Erythroblast (primary cell): ENCODE measurements at regions not wholly inside any gene's neighbourhood (a gene's known extent, or its start where the extent isn't known, plus 50 kb on each side); places are given as distances from the start of the nearest gene placed in this dataset.
A peak's percentile ranks its signal among the peaks of the same experiment; 100 is the strongest.

Source experiments
- DNase-seq, 2 experiments: peaks; one replicate each; lab custom pipeline; 2025; lab: John Stamatoyannopoulos, UW
- GATA1 ChIP-seq: IDR thresholded peaks from 2 replicates; pipeline ENCODE4 v1.6.1; 2011; ENCODE audit warnings: low read depth, mild to moderate bottlenecking, control low read depth, low read length, moderate library complexity
- POLR2A ChIP-seq: IDR thresholded peaks from 2 replicates; pipeline ENCODE4 v1.6.1; 2011; ENCODE audit warnings: mild to moderate bottlenecking, low read length

DNA sequence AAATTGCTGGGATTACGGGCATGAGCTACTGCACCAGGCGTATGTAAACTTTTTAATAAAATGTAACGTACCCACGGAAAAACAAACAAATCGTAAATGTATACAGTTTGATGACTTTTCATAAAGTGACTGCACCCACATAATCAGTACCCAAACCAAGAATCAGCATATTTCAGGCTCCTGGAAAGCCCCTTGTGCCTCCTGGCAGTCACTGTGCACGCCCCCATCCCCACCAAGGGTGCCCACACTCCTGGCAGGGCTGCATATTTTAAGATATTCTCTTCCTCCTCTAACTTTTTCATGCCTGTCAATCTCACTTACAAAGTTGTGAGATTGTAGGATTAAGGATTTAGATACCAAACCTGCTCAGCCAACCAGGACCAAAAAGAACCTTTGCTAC, 305.5 kb downstream of the SHQ1 start:
- no peak for TF ChIP-seq GATA1
- no peak for TF ChIP-seq POLR2A
- DNase-seq: no peak

DNA sequence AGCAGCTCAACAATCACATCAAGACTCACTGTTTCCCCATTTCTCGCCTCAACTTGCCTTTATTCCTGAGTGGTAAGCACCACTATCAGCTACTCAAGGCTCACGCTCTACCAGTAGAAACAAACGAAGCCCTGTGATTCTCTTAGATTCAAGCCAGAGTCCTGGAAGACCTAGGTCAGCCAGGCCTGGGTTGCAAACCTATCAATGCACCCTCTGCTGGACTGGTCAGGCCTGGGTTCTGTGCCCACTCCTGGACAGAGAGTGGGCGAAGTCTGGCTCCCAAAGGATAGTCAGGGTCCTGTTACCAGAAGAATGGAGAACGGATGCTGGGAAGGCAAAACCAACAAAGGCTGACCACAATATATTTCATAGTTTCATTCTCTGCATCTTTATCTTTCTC, 308.4 kb downstream of the SHQ1 start:
- no peak for TF ChIP-seq GATA1
- TF ChIP-seq POLR2A: no peak
- DNase-seq: no peak

DNA sequence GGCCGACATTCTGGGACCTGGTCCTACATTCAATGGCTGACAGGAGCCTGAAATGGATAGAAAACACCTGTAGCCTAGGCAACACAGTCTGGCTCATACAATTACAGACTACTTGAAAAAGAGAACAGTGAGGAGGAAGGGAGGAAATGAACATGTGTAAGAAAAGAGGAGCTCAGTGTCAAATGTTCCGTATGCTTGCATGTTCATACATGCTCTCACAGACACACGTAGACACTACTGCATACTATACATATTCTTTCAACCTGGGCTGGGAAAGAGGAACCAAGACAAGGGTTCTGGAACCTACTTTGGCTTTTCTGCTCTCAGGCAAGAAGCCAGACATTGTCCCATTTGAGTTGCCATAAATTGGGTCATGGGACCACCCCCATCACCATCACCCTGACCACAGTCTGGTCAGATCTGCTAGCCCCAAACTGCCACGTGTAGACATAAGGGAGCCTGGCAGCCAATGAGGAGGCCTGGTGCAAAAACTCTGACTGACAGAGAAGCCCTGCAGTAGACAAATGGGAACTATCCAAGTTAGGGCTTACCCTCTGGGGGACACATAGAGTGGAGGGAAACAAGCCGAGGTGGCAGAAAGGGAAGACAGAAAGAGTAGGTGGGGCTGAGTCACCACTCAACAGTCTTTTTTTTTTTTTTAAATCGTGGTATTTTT, 310.0 kb downstream of the SHQ1 start:
- DNase-seq: no peak
- TF ChIP-seq POLR2A: no peak
- no peak for TF ChIP-seq GATA1

DNA sequence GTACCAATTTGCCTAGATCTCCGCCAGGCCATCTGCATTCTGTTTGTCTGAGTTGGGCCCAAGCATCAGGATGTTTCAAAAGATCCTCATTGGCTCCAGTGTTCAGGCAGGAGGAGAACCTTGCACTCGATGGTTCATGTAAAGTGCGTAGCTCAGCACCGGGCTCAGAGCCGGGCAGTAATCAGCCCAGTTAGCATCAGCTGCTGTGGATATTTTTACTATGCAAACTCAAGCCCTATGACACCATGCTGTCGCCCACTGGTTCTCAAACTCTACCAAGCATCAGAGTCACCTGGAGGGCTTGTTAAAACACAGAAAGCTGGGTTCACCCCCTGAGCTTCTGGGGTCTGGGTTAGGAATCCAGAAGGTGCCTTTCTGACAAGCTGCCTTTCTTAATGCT, 310.8 kb downstream of the SHQ1 start:
- no peak for DNase-seq
- no peak for TF ChIP-seq POLR2A
- no peak for TF ChIP-seq GATA1

DNA sequence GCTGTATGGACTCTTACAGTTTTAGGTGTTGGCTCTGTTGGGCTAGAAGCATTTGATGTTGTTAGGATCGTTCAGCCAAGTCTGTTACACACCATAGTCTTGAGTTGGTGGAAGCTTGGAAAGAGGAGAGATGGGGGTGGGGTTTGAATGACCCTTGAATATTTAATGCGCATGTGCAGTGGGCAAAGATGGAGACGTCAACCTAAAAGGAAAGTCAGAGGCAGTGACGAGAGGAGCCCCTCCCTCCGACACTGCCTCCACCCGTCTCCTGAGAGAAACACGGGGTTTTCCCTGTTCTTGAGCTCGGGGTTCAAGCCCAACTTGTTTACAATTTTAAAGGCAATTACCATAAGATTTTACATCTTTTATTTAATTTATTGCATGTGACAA, 311.4 kb downstream of the SHQ1 start:
- no peak for DNase-seq
- TF ChIP-seq GATA1 (no peak), POLR2A (no peak)

DNA sequence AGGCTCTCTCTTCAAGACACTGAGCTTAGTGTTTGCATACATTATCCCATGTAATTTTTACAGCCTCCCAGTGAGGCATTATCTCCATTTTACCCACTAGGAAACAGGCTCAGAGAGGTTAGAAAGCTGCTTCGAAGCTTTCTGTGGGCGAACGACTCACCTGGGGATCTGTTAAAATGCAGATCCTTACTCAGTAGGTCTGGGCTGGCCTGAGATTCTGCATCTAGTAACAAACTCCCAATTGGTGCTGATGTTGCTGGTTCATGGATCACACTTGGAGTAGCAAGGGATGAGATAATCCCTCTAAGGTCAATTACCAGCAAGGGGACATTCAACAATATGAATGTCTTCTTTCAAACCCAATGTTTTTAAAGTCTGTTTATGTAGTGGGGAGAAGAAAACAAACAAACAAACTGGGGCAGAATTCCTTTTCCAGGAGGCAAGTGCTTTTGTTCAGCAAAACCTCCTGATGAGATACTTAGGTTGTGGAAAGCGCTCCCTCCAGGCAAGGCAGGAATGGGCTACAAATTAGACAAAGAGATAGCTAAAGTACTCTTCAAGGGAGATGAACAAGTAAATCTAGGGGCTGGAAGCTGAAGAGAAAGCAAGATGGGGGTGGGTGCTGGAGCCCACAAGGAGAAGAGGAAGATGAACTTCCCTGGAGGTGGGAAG, 311.9 kb downstream of the SHQ1 start:
- DNase-seq: no peak
- TF ChIP-seq POLR2A: no peak
- TF ChIP-seq GATA1: no peak

DNA sequence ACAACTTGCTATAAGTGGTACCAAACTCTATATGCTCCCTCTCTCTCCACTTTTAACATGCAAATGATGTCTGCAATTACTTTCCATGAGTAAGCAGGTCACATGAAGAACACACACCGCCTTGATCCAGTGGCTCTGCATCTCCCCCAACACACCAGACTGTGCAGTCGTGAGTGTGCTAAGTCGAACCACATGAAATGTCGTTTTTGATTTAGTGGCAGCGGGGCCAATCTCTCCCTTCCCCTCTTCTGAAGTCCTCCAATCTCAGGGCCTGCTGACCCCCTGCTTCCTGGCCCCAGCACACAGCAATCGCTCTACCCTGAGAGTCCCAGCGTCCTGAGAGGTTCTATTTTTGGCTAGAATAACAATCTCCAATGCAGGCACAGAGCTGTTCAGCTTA, 312.5 kb downstream of the SHQ1 start:
- DNase-seq: no peak
- no peak for TF ChIP-seq GATA1
- TF ChIP-seq POLR2A: no peak

DNA sequence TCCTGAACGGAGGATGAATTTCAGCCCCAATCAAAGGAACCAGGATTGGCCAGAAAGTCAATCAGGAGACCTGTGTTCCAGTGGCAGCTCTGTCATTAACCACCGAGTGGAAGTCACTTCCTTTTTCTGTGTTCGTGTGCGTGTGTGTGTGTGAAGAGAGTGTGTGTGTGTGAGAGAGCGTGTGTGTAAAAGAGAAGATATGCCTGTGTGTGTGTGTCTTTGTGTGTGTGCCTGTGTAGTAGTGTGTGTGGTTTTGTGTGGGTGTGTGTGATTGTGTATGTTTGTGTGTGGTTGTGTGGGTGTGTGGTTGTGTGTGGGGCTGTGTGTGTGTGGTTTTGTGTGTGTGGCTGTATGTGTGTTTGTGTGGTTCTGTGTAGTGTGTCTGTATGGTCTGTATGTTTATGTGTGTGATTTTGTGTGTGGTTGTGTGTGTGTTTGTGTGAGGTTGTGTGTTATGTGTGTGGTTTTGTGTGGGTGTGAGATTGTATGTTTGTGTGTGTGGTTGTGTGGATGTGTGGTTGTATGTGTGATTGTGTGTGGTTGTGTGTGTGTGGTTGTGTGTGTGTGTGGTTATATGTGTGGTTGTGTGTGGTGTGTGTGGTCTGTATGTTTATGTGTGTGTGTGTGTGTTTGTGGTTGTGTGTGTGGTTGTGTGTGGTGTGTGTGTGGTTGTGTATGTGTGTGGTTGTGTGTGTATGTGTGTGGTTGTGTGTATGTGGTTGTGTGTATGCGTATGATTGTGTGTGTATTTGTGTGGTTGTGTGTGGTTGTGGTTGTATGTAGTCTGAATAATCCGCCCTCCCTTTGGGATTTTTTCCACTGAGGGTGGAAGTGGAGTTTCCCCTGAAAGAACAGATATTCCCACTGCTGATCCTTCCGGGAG, 314.4 kb downstream of the SHQ1 start:
- DNase-seq: peak; percentile 47 to 54
- TF ChIP-seq GATA1 (no peak), POLR2A (no peak)

DNA sequence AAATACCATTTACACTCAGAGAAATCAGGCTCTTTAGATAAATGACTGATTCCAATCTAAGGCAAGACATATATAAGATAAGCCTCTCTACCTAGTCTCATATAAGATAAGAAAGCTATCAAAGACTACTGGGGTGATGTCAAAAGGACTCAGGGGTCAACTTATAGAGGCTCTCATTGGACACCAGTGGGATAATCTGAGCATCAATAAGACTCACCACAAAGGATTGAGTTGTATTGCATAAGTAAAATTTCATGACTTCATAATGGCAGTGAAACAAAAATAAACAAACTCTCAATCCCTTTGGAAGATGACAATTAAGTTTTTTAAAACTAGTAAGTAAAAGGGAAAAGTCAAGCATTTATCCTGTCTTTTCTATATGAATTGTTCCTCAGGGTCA, 317.8 kb downstream of the SHQ1 start:
- TF ChIP-seq POLR2A (no peak), GATA1 (no peak)
- no peak for DNase-seq

DNA sequence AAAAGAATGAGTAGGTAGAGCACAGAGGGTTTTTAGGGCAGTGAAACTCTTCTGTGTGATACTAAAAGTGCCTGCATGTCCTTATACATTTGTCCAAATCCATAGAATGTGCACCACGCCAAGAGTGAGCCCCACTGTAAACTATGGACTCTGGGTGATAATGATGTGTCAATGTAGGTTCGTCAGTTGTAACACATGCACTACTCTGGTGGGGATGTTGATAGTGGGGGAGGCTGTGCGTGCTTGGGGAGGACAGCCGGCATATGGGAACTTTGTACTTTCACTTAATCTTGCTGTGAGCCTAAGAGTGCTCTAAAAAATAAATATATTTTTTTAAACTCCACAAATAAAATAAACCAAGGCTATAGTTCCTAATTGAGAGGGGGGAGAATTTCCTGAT, 319.2 kb downstream of the SHQ1 start:
- DNase-seq: no peak
- no peak for TF ChIP-seq POLR2A
- no peak for TF ChIP-seq GATA1

DNA sequence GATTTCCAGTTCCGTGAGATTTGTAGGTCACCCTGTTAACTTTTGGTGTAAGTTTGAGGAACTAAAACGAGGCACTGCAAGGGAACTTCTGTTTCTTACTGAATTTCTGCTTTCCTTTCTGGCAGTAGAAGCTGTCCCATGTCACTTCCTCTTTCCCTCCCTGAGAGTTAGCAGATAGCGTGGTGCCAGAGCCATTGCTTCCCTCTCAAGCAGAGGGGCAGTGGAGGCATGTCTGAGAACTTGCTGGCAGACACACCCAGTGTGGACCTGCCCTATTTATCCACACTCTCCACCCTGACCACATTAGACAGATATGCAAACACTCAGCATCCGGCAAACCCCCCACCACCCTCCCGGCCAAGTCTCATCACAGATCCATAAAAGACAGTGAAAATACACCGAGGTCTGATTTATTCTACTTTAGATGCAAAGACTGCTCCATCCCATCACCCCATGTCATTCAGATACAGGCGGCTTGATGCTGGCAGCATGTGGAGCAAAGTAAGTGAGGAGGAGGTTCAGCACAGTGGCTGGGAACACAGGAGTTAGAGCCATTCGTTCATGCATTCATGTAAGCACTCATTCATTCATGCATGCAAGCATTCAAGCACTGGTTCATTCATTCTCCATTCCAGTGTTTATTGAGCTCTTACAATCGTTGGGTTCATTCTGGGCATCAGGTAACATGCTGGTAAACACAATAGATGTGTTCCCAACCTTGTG, 324.7 kb downstream of the SHQ1 start:
- TF ChIP-seq GATA1: no peak
- TF ChIP-seq POLR2A: no peak
- DNase-seq: peak; percentile 60 to 77

DNA sequence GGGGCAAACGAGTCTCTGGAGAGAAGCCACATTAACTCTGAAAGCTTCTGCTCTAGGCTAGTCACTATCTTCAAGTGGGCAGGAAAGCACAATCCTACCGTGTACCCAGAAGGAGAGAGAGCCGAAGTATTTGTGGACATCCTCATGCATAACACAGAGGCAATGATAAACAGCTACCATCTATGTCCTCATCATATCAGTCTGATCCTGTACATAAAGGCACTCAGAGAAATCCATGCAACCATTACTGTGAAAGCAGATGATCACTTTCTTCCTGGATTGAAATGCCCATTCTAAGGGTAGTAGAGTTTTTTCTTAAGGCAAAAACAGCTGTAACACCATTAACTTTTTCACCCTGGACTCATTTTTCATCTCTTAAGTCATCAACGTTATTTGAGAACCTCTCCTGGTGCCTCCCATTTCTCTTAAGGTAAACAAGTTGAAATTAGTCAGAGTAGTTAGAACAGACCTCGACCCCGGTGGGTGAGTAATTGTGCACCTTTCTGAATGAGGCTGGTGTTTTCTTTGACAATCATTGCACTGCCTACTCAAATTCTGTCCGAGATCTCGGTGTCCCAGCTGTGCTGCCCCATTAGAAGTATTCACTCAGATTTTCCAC, 327.4 kb downstream of the SHQ1 start:
- DNase-seq: no peak
- TF ChIP-seq POLR2A (no peak), GATA1 (no peak)
